Astrocyte of the spinal cord (primary cell): ENCODE measurements at regions not wholly inside any gene's neighbourhood (a gene's known extent, or its start where the extent isn't known, plus 50 kb on each side); places are given as distances from the start of the nearest gene placed in this dataset.

Experiments used
- DNase-seq: peaks from one replicate; pipeline ENCODE4 v3.0.0; 2011; ENCODE audit warnings: low read depth, low spot score
- H3K4me3 ChIP-seq: 2 replicates; pipeline ENCODE4 v1.5.1; 2011; ENCODE audit warnings: low read depth, mild to moderate bottlenecking, low read length, moderate library complexity
- CTCF ChIP-seq: IDR thresholded peaks from 2 replicates; pipeline ENCODE4 v1.5.1; 2012; ENCODE audit warnings: low read depth, mild to moderate bottlenecking, low read length, inconsistent platforms
- in situ Hi-C: cut with HindIII; loops from 2 replicates; pipeline ENCODE4 v1.10.0; 2017; ENCODE audit warnings: low sequenced_read_pairs

GRCh38 chr17:53696286-53696685 lies 126.4 kb upstream of the KIF2B start:
- no peak overlapping the region for H3K4me3 ChIP-seq
- DNase-seq = no peak
- no peak for TF ChIP-seq CTCF
- in situ Hi-C loops = no loop called here

- no peak for DNase-seq
- in situ Hi-C loops = no loop called here
- no peak overlapping the region for H3K4me3 ChIP-seq
- no peak for TF ChIP-seq CTCF
Observed at GRCh38 chr17:53687324-53687723, 135.4 kb upstream of the KIF2B start.

- TF ChIP-seq CTCF = no peak
- no peak overlapping the region for H3K4me3 ChIP-seq
- DNase-seq = no peak
- in situ Hi-C loops = no loop called here
Observed at GRCh38 chr17:53680745-53681144, 142.0 kb upstream of the KIF2B start.

GRCh38 chr17:53668854-53669253 lies 153.9 kb upstream of the KIF2B start:
- in situ Hi-C loops = no loop called here
- H3K4me3 ChIP-seq = no peak overlapping the region
- TF ChIP-seq CTCF = no peak
- DNase-seq = no peak

GRCh38 chr17:53662608-53663007 lies 160.1 kb upstream of the KIF2B start:
- no peak for TF ChIP-seq CTCF
- in situ Hi-C loops = no loop called here
- no peak overlapping the region for H3K4me3 ChIP-seq
- DNase-seq = no peak

GRCh38 chr17:53659181-53659580 lies 163.5 kb upstream of the KIF2B start:
- no peak for TF ChIP-seq CTCF
- in situ Hi-C loops = no loop called here
- no peak for DNase-seq
- no peak overlapping the region for H3K4me3 ChIP-seq

- H3K4me3 ChIP-seq = no peak overlapping the region
- TF ChIP-seq CTCF = no peak
- DNase-seq = peak; percentile 35
- in situ Hi-C loops = no loop called here
Observed at GRCh38 chr17:53655591-53655990, 167.1 kb upstream of the KIF2B start.
